ENCODE measurements at regions not wholly inside any gene's neighbourhood (a gene's known extent, or its start where the extent isn't known, plus 50 kb on each side); places are given as distances from the start of the nearest gene placed in this dataset.

DNA sequence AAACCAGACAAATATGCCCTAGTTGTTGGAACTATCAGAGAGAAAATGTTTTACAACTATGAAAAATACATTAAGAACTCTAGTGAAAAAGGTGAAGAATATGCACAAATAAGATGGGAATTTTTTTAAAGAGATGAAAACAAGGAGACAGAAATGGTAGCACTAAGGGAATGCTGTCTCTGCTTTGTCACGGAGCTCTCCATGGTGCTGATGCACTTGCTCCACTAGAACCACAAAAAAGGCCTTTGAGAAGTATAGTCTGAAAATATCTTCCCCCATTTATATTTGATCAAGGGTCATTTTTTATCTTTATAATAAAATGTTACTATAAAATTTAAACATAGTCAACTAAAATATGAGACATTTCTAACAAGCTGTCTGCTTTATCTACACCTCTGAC, 1655.5 kb upstream of the AGA start:
- TF ChIP-seq, protein P1, sequence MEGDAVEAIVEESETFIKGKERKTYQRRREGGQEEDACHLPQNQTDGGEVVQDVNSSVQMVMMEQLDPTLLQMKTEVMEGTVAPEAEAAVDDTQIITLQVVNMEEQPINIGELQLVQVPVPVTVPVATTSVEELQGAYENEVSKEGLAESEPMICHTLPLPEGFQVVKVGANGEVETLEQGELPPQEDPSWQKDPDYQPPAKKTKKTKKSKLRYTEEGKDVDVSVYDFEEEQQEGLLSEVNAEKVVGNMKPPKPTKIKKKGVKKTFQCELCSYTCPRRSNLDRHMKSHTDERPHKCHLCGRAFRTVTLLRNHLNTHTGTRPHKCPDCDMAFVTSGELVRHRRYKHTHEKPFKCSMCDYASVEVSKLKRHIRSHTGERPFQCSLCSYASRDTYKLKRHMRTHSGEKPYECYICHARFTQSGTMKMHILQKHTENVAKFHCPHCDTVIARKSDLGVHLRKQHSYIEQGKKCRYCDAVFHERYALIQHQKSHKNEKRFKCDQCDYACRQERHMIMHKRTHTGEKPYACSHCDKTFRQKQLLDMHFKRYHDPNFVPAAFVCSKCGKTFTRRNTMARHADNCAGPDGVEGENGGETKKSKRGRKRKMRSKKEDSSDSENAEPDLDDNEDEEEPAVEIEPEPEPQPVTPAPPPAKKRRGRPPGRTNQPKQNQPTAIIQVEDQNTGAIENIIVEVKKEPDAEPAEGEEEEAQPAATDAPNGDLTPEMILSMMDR (IDR thresholded peaks at IDR 0.05), result no peak
- no peak for TF ChIP-seq POLR2AphosphoS5 (IDR thresholded peaks at IDR 0.05)
